HG03095 (cell line): ENCODE measurements at regions not wholly inside any gene's neighbourhood (a gene's known extent, or its start where the extent isn't known, plus 50 kb on each side); places are given as distances from the start of the nearest gene placed in this dataset.

ENCODE experiments used
- ATAC-seq: cut with Tn5 transposase; IDR thresholded peaks from one replicate; pipeline ENCODE4 v1.9.1; 2021; ENCODE audit warnings: moderate library complexity; ENCODE audit not compliant: unreplicated experiment

DNA sequence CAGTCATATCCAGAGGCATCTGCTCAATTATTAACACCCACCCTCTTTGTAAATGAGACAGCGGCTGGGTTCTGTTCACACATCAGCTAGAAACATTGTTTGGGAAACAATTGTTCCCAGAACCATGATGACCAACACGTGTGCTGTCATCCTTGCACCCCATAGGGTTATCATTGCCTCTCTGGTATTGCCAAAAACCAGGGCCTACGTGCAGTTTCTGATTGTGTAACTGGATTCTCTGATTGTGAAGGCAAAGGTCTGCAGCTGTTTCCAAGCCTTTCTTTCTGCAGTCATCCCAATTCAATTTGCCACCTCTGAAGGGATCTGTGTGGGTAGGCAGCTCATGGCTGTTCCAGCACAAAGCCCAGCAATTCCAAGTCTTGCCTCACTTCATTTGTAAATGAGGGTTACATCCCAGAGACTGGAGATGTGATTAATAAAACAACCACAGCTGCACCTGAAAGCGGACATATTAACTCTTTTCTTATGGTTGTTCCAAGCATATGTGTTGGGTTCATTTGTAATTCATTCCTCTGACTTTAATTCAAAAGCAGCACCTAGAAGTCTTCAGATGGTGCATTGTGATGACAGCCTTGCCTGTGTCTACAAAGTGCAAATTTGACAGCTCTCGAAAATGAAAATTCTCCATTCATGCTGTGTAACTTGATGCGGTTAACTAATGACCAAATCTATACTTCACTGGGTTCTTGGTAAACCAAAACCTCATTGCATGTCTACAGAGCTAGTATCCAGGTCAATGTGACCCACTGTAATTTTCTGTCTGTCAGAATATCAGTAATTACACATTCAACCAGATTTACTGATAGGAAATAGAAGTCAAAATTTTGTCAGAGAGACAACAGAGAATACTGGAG is 66.6 kb downstream of the YIPF5 start:
- ATAC-seq = no peak

DNA sequence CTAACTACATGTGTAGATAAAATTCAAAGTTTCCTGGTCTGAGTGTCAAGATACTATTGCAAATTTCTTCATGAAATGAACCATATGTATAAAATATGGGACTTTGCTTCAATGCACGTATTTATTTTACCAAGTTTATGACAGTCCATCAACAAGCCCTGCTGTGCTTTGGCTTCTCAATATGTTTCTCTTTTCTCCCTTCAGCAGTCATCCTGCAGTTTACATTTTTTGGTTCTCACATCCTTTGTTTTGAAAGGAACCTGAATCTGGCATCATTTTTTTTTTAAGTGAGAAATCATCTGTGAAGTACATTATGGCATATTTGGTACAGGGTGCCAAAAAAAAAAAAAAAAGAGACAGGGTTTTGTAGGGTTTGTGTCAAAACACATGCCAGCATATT is 65.1 kb downstream of the YIPF5 start:
- no peak for ATAC-seq

DNA sequence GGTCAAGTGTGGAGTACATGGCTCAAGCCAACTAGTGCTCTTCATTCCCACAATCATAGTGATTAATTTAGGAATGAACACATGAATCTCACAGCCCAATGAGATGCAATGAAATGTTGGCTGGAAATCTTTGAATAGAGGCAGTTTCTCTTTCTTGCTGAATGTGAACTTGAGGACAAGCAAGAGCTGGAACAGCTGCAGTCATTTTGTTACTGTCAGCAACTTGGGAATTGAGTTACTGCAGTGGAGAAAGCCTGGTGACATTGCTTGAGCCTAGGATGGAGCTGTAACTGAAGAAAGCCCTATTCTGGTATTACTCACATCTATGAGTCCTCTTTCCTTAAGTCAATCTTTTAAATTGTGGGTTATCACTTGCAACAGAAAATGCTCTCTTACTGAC is 62.3 kb downstream of the YIPF5 start:
- ATAC-seq = no peak
